Stomach (tissue), 8 donors: ENCODE measurements at regions not wholly inside any gene's neighbourhood (a gene's known extent, or its start where the extent isn't known, plus 50 kb on each side); places are given as distances from the start of the nearest gene placed in this dataset.

Experiments
- DNase-seq, 2 donors: peaks; one replicate each; pipeline versions ENCODE4 v3.0.0 to v3.0.0-alpha.2; 2013 to 2019
- H3K27ac ChIP-seq, 5 donors: fragments of 200-600 bp in 4 of 5; sonication (generic) in 4 of 5; one replicate each; pipeline ENCODE4 v1.5.1; 2013 to 2019; ENCODE audit warnings: mild to moderate bottlenecking in 1 of 5, moderate library complexity in 1 of 5
- H3K27me3 ChIP-seq, 3 donors: fragments of 200-600 bp; sonication (generic); one replicate each; pipeline ENCODE4 v1.5.1; 2017 to 2019; ENCODE audit warnings: mixed run types in 1 of 3
- H3K36me3 ChIP-seq, 4 donors: fragments of 200-600 bp; sonication (generic); 1 replicate in 3 of 4; 2 replicates in 1 of 4; pipeline ENCODE4 v1.5.1; 2016 to 2019
- H3K4me1 ChIP-seq, 4 donors: fragments of 200-600 bp; sonication (generic); one replicate each; pipeline ENCODE4 v1.5.1; 2016 to 2019
- H3K4me3 ChIP-seq, 4 donors: fragments of 200-600 bp; sonication (generic) in 3 of 4; one replicate each; pipeline ENCODE4 v1.5.1; 2016 to 2019; ENCODE audit warnings: mild to moderate bottlenecking in 1 of 4
- H3K9me3 ChIP-seq, 4 donors: fragments of 200-600 bp; sonication (generic); one replicate each; pipeline ENCODE4 v1.5.1; 2016 to 2019
- CTCF ChIP-seq, 7 experiments: fragments of 450-650 bp in 4 of 7; fragments of 200-600 bp in 3 of 7; sonication (generic) in 3 of 7; IDR thresholded peaks; one replicate each; pipeline ENCODE4 v1.5.1; 2016 to 2019; ENCODE audit warnings: antibody characterized with exemption in 7 of 7, control low read depth in 2 of 7, mild to moderate bottlenecking in 1 of 7
- EP300 ChIP-seq: sonication (generic); formaldehyde crosslinking; IDR thresholded peaks from one replicate; pipeline ENCODE4 v1.6.1; 2017; ENCODE audit warnings: antibody characterized with exemption
- POLR2A ChIP-seq, 4 donors: fragments of 450-650 bp; IDR thresholded peaks; one replicate each; pipeline ENCODE4 v1.6.1; 2016; ENCODE audit warnings: antibody characterized with exemption in 4 of 4, control low read depth in 2 of 4, mild to moderate bottlenecking in 1 of 4, moderate library complexity in 1 of 4
- POLR2AphosphoS5 ChIP-seq, 3 donors: sonication (generic); formaldehyde crosslinking; IDR thresholded peaks; one replicate each; pipeline ENCODE4 v1.6.1; 2016; ENCODE audit warnings: antibody characterized with exemption in 3 of 3
- WGBS, 5 donors: extraction: QIAGEN DNeasy Blood & Tissue Kit in 3 of 5; methylation state at CpG; one replicate each; pipeline versions ENCODE4 v1.1.5 to v1.1.7; 2013 to 2018; 5-methylcytosine and 5-hydroxymethylcytosine counted together
- intact Hi-C: fragments of 100-400 bp; cut with DNase I; formaldehyde crosslinking; loops from one replicate; pipeline ENCODE4 v1.15.1; 2023; ENCODE audit warnings: low total_unique reads
- donor health status: healthy with polysubstance abuse.
- donor health status: Bipolar disorder and iron deficiency.
- donor health status: healthy.

- Histone ChIP-seq H3K4me1 (no peaks in the 10 kb centered on the region), H3K27ac (no peak overlapping the region), H3K9me3 (peaks cover 0 to 47% (median 36%) of the 10 kb centered on the region in 4 donors), H3K36me3 (no peaks in the 10 kb centered on the region), H3K4me3 (no peak overlapping the region), H3K27me3 (peaks cover 0 to 6% (median 0%) of the 10 kb centered on the region in 3 donors)
- no peak for DNase-seq
- intact Hi-C loops = no loop called here
- TF ChIP-seq POLR2AphosphoS5 (IDR thresholded peaks at IDR 0.05) (no peak), CTCF (IDR thresholded peaks at IDR 0.05) (no peak), EP300 (no peak), POLR2A (IDR thresholded peaks at IDR 0.05) (no peak)
Measured at GRCh38 chr5:159385536-159385935, 55.2 kb upstream of the IL12B start.

- Histone ChIP-seq H3K4me3 (no peak overlapping the region), H3K9me3 (peaks cover 0 to 47% (median 34%) of the 10 kb centered on the region in 4 donors), H3K36me3 (no peaks in the 10 kb centered on the region), H3K4me1 (no peaks in the 10 kb centered on the region), H3K27me3 (peaks cover 0 to 10% (median 0%) of the 10 kb centered on the region in 3 donors), H3K27ac (no peak overlapping the region)
- TF ChIP-seq CTCF (IDR thresholded peaks at IDR 0.05) (no peak), POLR2AphosphoS5 (IDR thresholded peaks at IDR 0.05) (no peak), POLR2A (IDR thresholded peaks at IDR 0.05) (no peak), EP300 (no peak)
- no peak for DNase-seq
- intact Hi-C loops = no loop called here
Measured at GRCh38 chr5:159386028-159386711, 55.9 kb upstream of the IL12B start.

- TF ChIP-seq POLR2AphosphoS5 (IDR thresholded peaks at IDR 0.05) (no peak), POLR2A (IDR thresholded peaks at IDR 0.05) (no peak), CTCF (IDR thresholded peaks at IDR 0.05) (no peak), EP300 (no peak)
- no peak for DNase-seq
- Histone ChIP-seq H3K4me1 (no peaks in the 10 kb centered on the region), H3K4me3 (no peak overlapping the region), H3K36me3 (no peaks in the 10 kb centered on the region), H3K9me3 (peaks cover 0 to 4% (median under 1%) of the 10 kb centered on the region in 4 donors), H3K27me3 (peaks cover 0 to 14% (median 0%) of the 10 kb centered on the region in 3 donors), H3K27ac (no peak overlapping the region)
- intact Hi-C loops = no loop called here
- WGBS, 5 donors = 85 to 90% (median 88%) methylated on average over 2 of the region's 2 CpGs
Measured at GRCh38 chr5:159392871-159393270, 62.6 kb upstream of the IL12B start.

- intact Hi-C loops = no loop called here
- no peak for TF ChIP-seq EP300
- no peak overlapping the region for H3K4me3 ChIP-seq
Measured at GRCh38 chr5:159393854-159394274, 63.6 kb upstream of the IL12B start.

GRCh38 chr5:159395202-159395601, 64.9 kb upstream of the IL12B start:
- H3K4me3 ChIP-seq = no peak overlapping the region
- intact Hi-C loops = no loop called here
- WGBS, 5 donors = 80 to 86% (median 82%) methylated on average over 3 of the region's 3 CpGs
- no peaks in the 10 kb centered on the region for H3K36me3 ChIP-seq
- no peaks in the 10 kb centered on the region for H3K9me3 ChIP-seq
- no peak for TF ChIP-seq POLR2AphosphoS5 (IDR thresholded peaks at IDR 0.05)
- TF ChIP-seq EP300 = no peak
- TF ChIP-seq POLR2A (IDR thresholded peaks at IDR 0.05) = no peak
- TF ChIP-seq CTCF (IDR thresholded peaks at IDR 0.05) = no peak
- H3K27ac ChIP-seq = no peak overlapping the region
- H3K4me1 ChIP-seq = no peaks in the 10 kb centered on the region
- H3K27me3 ChIP-seq = peaks cover 0 to 12% (median 0%) of the 10 kb centered on the region in 3 donors
- DNase-seq = no peak

More at GRCh38 chr5:159393854-159394274, 63.6 kb upstream of the IL12B start:
- H3K27ac ChIP-seq = no peak overlapping the region
- no peak for DNase-seq
- H3K36me3 ChIP-seq = no peaks in the 10 kb centered on the region
- no peaks in the 10 kb centered on the region for H3K9me3 ChIP-seq
- peaks cover 0 to 14% (median 0%) of the 10 kb centered on the region in 3 donors for H3K27me3 ChIP-seq
- WGBS, 5 donors = 25 to 43% (median 35%) methylated on average over 5 of the region's 5 CpGs
- no peaks in the 10 kb centered on the region for H3K4me1 ChIP-seq
